ENCODE measurements at regions not wholly inside any gene's neighbourhood (a gene's known extent, or its start where the extent isn't known, plus 50 kb on each side); places are given as distances from the start of the nearest gene placed in this dataset.

- Histone ChIP-seq H3K4me1 (ENCODE audit: control insufficient read depth, insufficient read depth, low read length) (peaks cover 7% of the 10 kb centered on the region), H3K27ac (ENCODE audit: low read depth, low read length) (no peak overlapping the region), H3K9me3 (ENCODE audit: control insufficient read depth, low read length) (no peaks in the 10 kb centered on the region), H3K36me3 (ENCODE audit: control insufficient read depth, insufficient read depth, low read length) (no peaks in the 10 kb centered on the region), H3K4me3 (ENCODE audit: low read length) (no peak overlapping the region), H3K27me3 (ENCODE audit: control insufficient read depth, insufficient read depth, low read length, poor library complexity, severe bottlenecking) (no peaks in the 10 kb centered on the region), H3K9ac (ENCODE audit: extremely low read depth, low read length, poor library complexity, severe bottlenecking) (no peak overlapping the region)
- DNase-seq, result no peak
- 92 to 100% methylated on average over 2 to 4 of the region's 4 CpGs for WGBS, 2 experiments (ENCODE audit: insufficient coverage in 1 of 2, insufficient read length in 1 of 2)
- no peak for TF ChIP-seq CTCF (conservative IDR thresholded peaks at IDR 0.05)
- Mint-ChIP-seq H3K9me3 (no peaks in the 10 kb centered on the region), H3K27ac (peak overlapping the region; percentile 87), H3K4me3 (no peak overlapping the region), H3K36me3 (ENCODE audit: low read depth) (no peaks in the 10 kb centered on the region), H3K27me3 (ENCODE audit: insufficient read depth) (no peaks in the 10 kb centered on the region), H3K4me1 (peaks cover 45% of the 10 kb centered on the region)
These were observed 74.7 kb upstream of the CITED2 start for GRCh38 chr6:139448998-139449610.

- H3K27me3 Mint-ChIP-seq (ENCODE audit: insufficient read depth), result no peaks in the 10 kb centered on the region
- Histone ChIP-seq H3K27ac (ENCODE audit: low read depth, low read length) (no peak overlapping the region), H3K4me3 (ENCODE audit: low read length) (peak overlapping the region; percentile 58), H3K4me1 (ENCODE audit: control insufficient read depth, insufficient read depth, low read length) (peaks cover 7% of the 10 kb centered on the region), H3K36me3 (ENCODE audit: control insufficient read depth, insufficient read depth, low read length) (no peaks in the 10 kb centered on the region), H3K9me3 (ENCODE audit: control insufficient read depth, low read length) (no peaks in the 10 kb centered on the region), H3K9ac (ENCODE audit: extremely low read depth, low read length, poor library complexity, severe bottlenecking) (no peak overlapping the region), H3K27me3 (ENCODE audit: control insufficient read depth, insufficient read depth, low read length, poor library complexity, severe bottlenecking) (no peaks in the 10 kb centered on the region)
- no peak overlapping the region for H3K27ac Mint-ChIP-seq
- no peak overlapping the region for H3K4me3 Mint-ChIP-seq
- 79% methylated on average over 2 of the region's 2 CpGs; no CpG with 5 or more reads in 1 of the 2 experiments for WGBS, 2 experiments (ENCODE audit: insufficient coverage in 1 of 2, insufficient read length in 1 of 2)
- H3K4me1 Mint-ChIP-seq, result peaks cover 50% of the 10 kb centered on the region
- no peaks in the 10 kb centered on the region for H3K9me3 Mint-ChIP-seq
- no peak for TF ChIP-seq CTCF (conservative IDR thresholded peaks at IDR 0.05)
- H3K36me3 Mint-ChIP-seq (ENCODE audit: low read depth), result no peaks in the 10 kb centered on the region
- DNase-seq, result no peak
These were observed 73.7 kb upstream of the CITED2 start for GRCh38 chr6:139448051-139448649.

GRCh38 chr6:139447656-139447975 lies 73.2 kb upstream of the CITED2 start:
- Histone ChIP-seq H3K4me1 (ENCODE audit: control insufficient read depth, insufficient read depth, low read length) (peaks cover 7% of the 10 kb centered on the region), H3K27ac (ENCODE audit: low read depth, low read length) (no peak overlapping the region), H3K9me3 (ENCODE audit: control insufficient read depth, low read length) (no peaks in the 10 kb centered on the region), H3K4me3 (ENCODE audit: low read length) (no peak overlapping the region), H3K27me3 (ENCODE audit: control insufficient read depth, insufficient read depth, low read length, poor library complexity, severe bottlenecking) (no peaks in the 10 kb centered on the region), H3K9ac (ENCODE audit: extremely low read depth, low read length, poor library complexity, severe bottlenecking) (no peak overlapping the region), H3K36me3 (ENCODE audit: control insufficient read depth, insufficient read depth, low read length) (no peaks in the 10 kb centered on the region)
- Mint-ChIP-seq H3K27me3 (ENCODE audit: insufficient read depth) (no peaks in the 10 kb centered on the region), H3K36me3 (ENCODE audit: low read depth) (no peaks in the 10 kb centered on the region), H3K27ac (no peak overlapping the region), H3K4me3 (no peak overlapping the region), H3K4me1 (peaks cover 49% of the 10 kb centered on the region), H3K9me3 (no peaks in the 10 kb centered on the region)
- no peak for DNase-seq
- 86% methylated on average over 1 of the region's 1 CpG; no CpG with 5 or more reads in 1 of the 2 experiments for WGBS, 2 experiments (ENCODE audit: insufficient coverage in 1 of 2, insufficient read length in 1 of 2)
- TF ChIP-seq CTCF (conservative IDR thresholded peaks at IDR 0.05), result no peak

Data from endodermal cell (in vitro differentiated cells).